GM18498 (cell line): ENCODE measurements at regions not wholly inside any gene's neighbourhood (a gene's known extent, or its start where the extent isn't known, plus 50 kb on each side); places are given as distances from the start of the nearest gene placed in this dataset.

Source experiments
- ATAC-seq: cut with Tn5 transposase; IDR thresholded peaks from one replicate; pipeline ENCODE4 v1.9.1; 2021; ENCODE audit warnings: mild to moderate bottlenecking, moderate library complexity; ENCODE audit not compliant: unreplicated experiment

- no peak for ATAC-seq
Observed at GRCh38 chr10:106214243-106214642, 950.3 kb downstream of the SORCS1 start.

GRCh38 chr10:106213493-106213892 lies 951.0 kb downstream of the SORCS1 start:
- ATAC-seq: no peak

- ATAC-seq: no peak
Observed at GRCh38 chr10:106198275-106198674, 966.2 kb downstream of the SORCS1 start.

GRCh38 chr10:106189292-106189691 lies 975.2 kb downstream of the SORCS1 start:
- ATAC-seq: peak; percentile 58

GRCh38 chr10:106185951-106186350 lies 978.6 kb downstream of the SORCS1 start:
- ATAC-seq: no peak

GRCh38 chr10:106183041-106183440 lies 981.5 kb downstream of the SORCS1 start:
- no peak for ATAC-seq

- no peak for ATAC-seq
Observed at GRCh38 chr10:106182542-106182941, 982.0 kb downstream of the SORCS1 start.

- ATAC-seq: no peak
Observed at GRCh38 chr10:106181501-106181900, 983.0 kb downstream of the SORCS1 start.

GRCh38 chr10:106179430-106179829 lies 985.1 kb downstream of the SORCS1 start:
- ATAC-seq: no peak

GRCh38 chr10:106175760-106176377 lies 988.6 kb downstream of the SORCS1 start:
- no peak for ATAC-seq

GRCh38 chr10:106173838-106174237 lies 990.7 kb downstream of the SORCS1 start:
- ATAC-seq: no peak

GRCh38 chr10:106169241-106169640 lies 995.3 kb downstream of the SORCS1 start:
- ATAC-seq: no peak

- ATAC-seq: no peak
Observed at GRCh38 chr10:106167946-106168345, 996.6 kb downstream of the SORCS1 start.

- ATAC-seq: no peak
Observed at GRCh38 chr10:106158241-106158640, 1006.3 kb downstream of the SORCS1 start.

GRCh38 chr10:106147021-106147420 lies 1017.5 kb downstream of the SORCS1 start:
- ATAC-seq: no peak

- ATAC-seq: no peak
Observed at GRCh38 chr10:106139915-106140314, 1024.6 kb downstream of the SORCS1 start.

- ATAC-seq: no peak
Observed at GRCh38 chr10:106136175-106136574, 1028.3 kb downstream of the SORCS1 start.

- no peak for ATAC-seq
Observed at GRCh38 chr10:106134326-106135000, 1030.0 kb downstream of the SORCS1 start.

GRCh38 chr10:106133451-106133850 lies 1031.1 kb downstream of the SORCS1 start:
- ATAC-seq: no peak

GRCh38 chr10:106132956-106133355 lies 1031.5 kb downstream of the SORCS1 start:
- ATAC-seq: no peak

- no peak for ATAC-seq
Observed at GRCh38 chr10:106114656-106115186, 1049.8 kb downstream of the SORCS1 start.

- no peak for ATAC-seq
Observed at GRCh38 chr10:106111246-106111645, 1053.3 kb downstream of the SORCS1 start.
